SKM-1 (cell line): ENCODE measurements at regions not wholly inside any gene's neighbourhood (a gene's known extent, or its start where the extent isn't known, plus 50 kb on each side); places are given as distances from the start of the nearest gene placed in this dataset.
"Not testable (repeated sequence)": the region's sequence is repeated elsewhere in the genome, so short reads cannot be mapped to it uniquely, and the experiment has no call there.

Source experiments
- DNase-seq: peaks from one replicate; lab custom pipeline; 2025; ENCODE audit not compliant: unreplicated experiment; lab: John Stamatoyannopoulos, UW

GRCh38 chr14:58751788-58752187 is 114.0 kb downstream of the DACT1 start:
- no peak for DNase-seq

- DNase-seq: no peak
These were observed 114.5 kb downstream of the DACT1 start for GRCh38 chr14:58752289-58752688.

- no peak for DNase-seq
These were observed 115.0 kb downstream of the DACT1 start for GRCh38 chr14:58752771-58753201.

GRCh38 chr14:58755031-58755925 is 117.5 kb downstream of the DACT1 start:
- no peak for DNase-seq

- DNase-seq: no peak
These were observed 122.4 kb downstream of the DACT1 start for GRCh38 chr14:58760121-58760520.

GRCh38 chr14:58762629-58763028 is 124.9 kb downstream of the DACT1 start:
- DNase-seq: no peak

- DNase-seq: no peak
These were observed 125.4 kb downstream of the DACT1 start for GRCh38 chr14:58763210-58763609.

GRCh38 chr14:58765418-58765831 is 127.7 kb downstream of the DACT1 start:
- no peak for DNase-seq

- no peak for DNase-seq
These were observed 128.1 kb downstream of the DACT1 start for GRCh38 chr14:58765843-58766242.

GRCh38 chr14:58769011-58769643 is 131.4 kb downstream of the DACT1 start:
- DNase-seq: no peak

GRCh38 chr14:58769771-58770170 is 132.0 kb downstream of the DACT1 start:
- no peak for DNase-seq

GRCh38 chr14:58770491-58770982 is 132.8 kb downstream of the DACT1 start:
- no peak for DNase-seq

GRCh38 chr14:58771016-58771415 is 133.3 kb downstream of the DACT1 start:
- no peak for DNase-seq

- no peak for DNase-seq
These were observed 134.4 kb downstream of the DACT1 start for GRCh38 chr14:58772116-58772515.

- no peak for DNase-seq
These were observed 135.2 kb downstream of the DACT1 start for GRCh38 chr14:58772794-58773620.

- no peak for DNase-seq
These were observed 136.8 kb downstream of the DACT1 start for GRCh38 chr14:58774531-58774930.

GRCh38 chr14:58775130-58775529 is 137.4 kb downstream of the DACT1 start:
- not testable (repeated sequence) for DNase-seq

- no peak for DNase-seq
These were observed 138.8 kb downstream of the DACT1 start for GRCh38 chr14:58776516-58776915.

GRCh38 chr14:58777541-58777979 is 139.8 kb downstream of the DACT1 start:
- DNase-seq: no peak

- DNase-seq: no peak
These were observed 140.4 kb downstream of the DACT1 start for GRCh38 chr14:58778202-58778601.

GRCh38 chr14:58779376-58779775 is 141.6 kb downstream of the DACT1 start:
- no peak for DNase-seq
